GM21717 (cell line): ENCODE measurements at regions not wholly inside any gene's neighbourhood (a gene's known extent, or its start where the extent isn't known, plus 50 kb on each side); places are given as distances from the start of the nearest gene placed in this dataset.
"Not testable (repeated sequence)": the region's sequence is repeated elsewhere in the genome, so short reads cannot be mapped to it uniquely, and the experiment has no call there.

Experiments used
- ATAC-seq: cut with Tn5 transposase; IDR thresholded peaks from one replicate; pipeline ENCODE4 v1.9.1; 2021; ENCODE audit warnings: mild to moderate bottlenecking, moderate library complexity; ENCODE audit not compliant: unreplicated experiment

GRCh38 chr3:187890405-187890752 lies 145.1 kb upstream of the BCL6 start:
- ATAC-seq = not testable (repeated sequence)

- ATAC-seq = no peak
Measured at GRCh38 chr3:187896646-187897045, 151.4 kb upstream of the BCL6 start.

GRCh38 chr3:187899246-187899645 lies 154.0 kb upstream of the BCL6 start:
- no peak for ATAC-seq

GRCh38 chr3:187900993-187901755 lies 155.9 kb upstream of the BCL6 start:
- no peak for ATAC-seq

- ATAC-seq = no peak
Measured at GRCh38 chr3:187902041-187902471, 156.8 kb upstream of the BCL6 start.

GRCh38 chr3:187902936-187903335 lies 157.7 kb upstream of the BCL6 start:
- no peak for ATAC-seq

- no peak for ATAC-seq
Measured at GRCh38 chr3:187903697-187904096, 158.4 kb upstream of the BCL6 start.

- ATAC-seq = no peak
Measured at GRCh38 chr3:187906416-187906815, 161.1 kb upstream of the BCL6 start.

GRCh38 chr3:187906920-187907319 lies 161.7 kb upstream of the BCL6 start:
- no peak for ATAC-seq

GRCh38 chr3:187909866-187910265 lies 164.6 kb upstream of the BCL6 start:
- ATAC-seq = no peak

- ATAC-seq = no peak
Measured at GRCh38 chr3:187912007-187912406, 166.7 kb upstream of the BCL6 start.

GRCh38 chr3:187913617-187914033 lies 168.4 kb upstream of the BCL6 start:
- ATAC-seq = no peak

- no peak for ATAC-seq
Measured at GRCh38 chr3:187914231-187914630, 169.0 kb upstream of the BCL6 start.

GRCh38 chr3:187916072-187916471 lies 170.8 kb upstream of the BCL6 start:
- ATAC-seq = no peak

GRCh38 chr3:187918081-187918644 lies 172.9 kb upstream of the BCL6 start:
- ATAC-seq = no peak

- peak; percentile 91 for ATAC-seq
Measured at GRCh38 chr3:187919048-187919447, 173.8 kb upstream of the BCL6 start.

- ATAC-seq = peak; percentile 49
Measured at GRCh38 chr3:187919544-187919943, 174.3 kb upstream of the BCL6 start.

GRCh38 chr3:187920030-187920429 lies 174.8 kb upstream of the BCL6 start:
- peak; percentile 1 for ATAC-seq

GRCh38 chr3:187920913-187921312 lies 175.6 kb upstream of the BCL6 start:
- no peak for ATAC-seq

GRCh38 chr3:187921391-187922074 lies 176.3 kb upstream of the BCL6 start:
- ATAC-seq = no peak

- ATAC-seq = no peak
Measured at GRCh38 chr3:187922704-187923416, 177.6 kb upstream of the BCL6 start.
